LHCN-M2 (cell line): ENCODE measurements at regions not wholly inside any gene's neighbourhood (a gene's known extent, or its start where the extent isn't known, plus 50 kb on each side); places are given as distances from the start of the nearest gene placed in this dataset.

Experiments
- DNase-seq: peaks from one replicate; pipeline ENCODE4 v3.0.0-alpha.2; 2012; ENCODE audit warnings: low read depth

GRCh38 chr13:109521719-109522118 is 264.7 kb downstream of the IRS2 start:
- DNase-seq: no peak

DNA sequence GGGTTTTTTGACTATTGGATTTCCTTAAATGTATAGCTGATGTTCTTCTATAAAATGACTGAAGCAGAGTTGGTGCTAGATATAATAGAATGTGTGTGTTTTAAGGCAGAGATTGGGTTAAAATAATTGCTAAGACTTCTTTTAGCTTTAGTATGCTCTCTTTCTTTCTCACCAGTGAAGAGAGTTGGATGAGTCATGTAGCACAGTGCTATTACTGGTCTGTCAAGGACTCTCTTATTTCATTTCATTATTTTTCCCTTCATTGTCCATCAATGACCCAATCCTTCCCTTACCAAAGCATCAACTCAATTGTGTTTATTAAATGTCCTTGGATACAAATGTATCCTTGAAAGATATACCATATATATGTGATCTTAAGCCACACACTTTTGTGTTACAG is 268.9 kb downstream of the IRS2 start:
- peak; percentile 20 for DNase-seq

DNA sequence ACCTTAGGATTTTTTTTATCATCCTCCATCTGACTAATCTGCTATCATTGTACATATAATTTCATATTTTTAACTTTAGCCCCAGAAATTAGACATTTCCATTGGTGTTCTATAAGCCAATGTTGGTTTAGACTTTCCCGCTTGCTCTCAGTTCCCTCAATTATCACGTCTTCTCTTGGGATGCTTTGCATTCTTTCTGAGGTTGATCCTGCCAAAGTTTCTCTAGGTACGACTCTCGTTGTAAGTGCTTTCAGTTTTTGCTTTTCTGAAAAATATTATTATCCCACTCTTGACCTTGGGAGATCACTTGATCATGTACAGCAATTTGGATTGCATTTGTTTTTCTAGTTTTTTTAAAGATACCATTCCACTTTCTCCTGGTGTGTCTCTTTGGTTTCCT is 270.2 kb downstream of the IRS2 start:
- no peak for DNase-seq

GRCh38 chr13:109510013-109510412 is 276.4 kb downstream of the IRS2 start:
- no peak for DNase-seq

GRCh38 chr13:109509154-109509900 is 277.1 kb downstream of the IRS2 start:
- DNase-seq: peak; percentile 72

GRCh38 chr13:109500146-109500773 is 286.1 kb downstream of the IRS2 start:
- DNase-seq: peak; percentile 29

DNA sequence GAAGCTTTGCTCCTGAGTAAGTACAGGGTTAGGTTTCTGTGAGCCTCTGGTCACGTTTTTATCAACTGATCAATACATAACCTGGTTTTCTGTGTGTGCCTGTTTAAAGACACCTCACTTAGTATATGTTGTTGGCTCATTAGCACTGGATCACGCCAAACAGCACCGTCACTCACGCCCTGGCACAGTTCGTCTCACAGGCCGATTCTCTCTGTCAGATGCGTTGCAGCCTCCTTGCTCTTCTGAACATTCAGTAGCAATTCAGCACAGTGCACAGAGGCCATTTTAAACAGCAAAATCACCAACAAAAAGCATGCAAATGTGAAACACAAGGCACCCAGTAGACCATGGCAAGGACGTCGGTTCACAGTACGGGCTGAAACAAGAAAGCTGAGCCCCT is 288.5 kb downstream of the IRS2 start:
- no peak for DNase-seq

GRCh38 chr13:109496216-109496615 is 290.2 kb downstream of the IRS2 start:
- DNase-seq: no peak

GRCh38 chr13:109494925-109495369 is 291.4 kb downstream of the IRS2 start:
- DNase-seq: peak; percentile 45

- no peak for DNase-seq
These were observed 301.1 kb downstream of the IRS2 start for GRCh38 chr13:109485136-109485794.

- no peak for DNase-seq
These were observed 303.1 kb downstream of the IRS2 start for GRCh38 chr13:109483284-109483683.

GRCh38 chr13:109481040-109481439 is 305.3 kb downstream of the IRS2 start:
- no peak for DNase-seq

DNA sequence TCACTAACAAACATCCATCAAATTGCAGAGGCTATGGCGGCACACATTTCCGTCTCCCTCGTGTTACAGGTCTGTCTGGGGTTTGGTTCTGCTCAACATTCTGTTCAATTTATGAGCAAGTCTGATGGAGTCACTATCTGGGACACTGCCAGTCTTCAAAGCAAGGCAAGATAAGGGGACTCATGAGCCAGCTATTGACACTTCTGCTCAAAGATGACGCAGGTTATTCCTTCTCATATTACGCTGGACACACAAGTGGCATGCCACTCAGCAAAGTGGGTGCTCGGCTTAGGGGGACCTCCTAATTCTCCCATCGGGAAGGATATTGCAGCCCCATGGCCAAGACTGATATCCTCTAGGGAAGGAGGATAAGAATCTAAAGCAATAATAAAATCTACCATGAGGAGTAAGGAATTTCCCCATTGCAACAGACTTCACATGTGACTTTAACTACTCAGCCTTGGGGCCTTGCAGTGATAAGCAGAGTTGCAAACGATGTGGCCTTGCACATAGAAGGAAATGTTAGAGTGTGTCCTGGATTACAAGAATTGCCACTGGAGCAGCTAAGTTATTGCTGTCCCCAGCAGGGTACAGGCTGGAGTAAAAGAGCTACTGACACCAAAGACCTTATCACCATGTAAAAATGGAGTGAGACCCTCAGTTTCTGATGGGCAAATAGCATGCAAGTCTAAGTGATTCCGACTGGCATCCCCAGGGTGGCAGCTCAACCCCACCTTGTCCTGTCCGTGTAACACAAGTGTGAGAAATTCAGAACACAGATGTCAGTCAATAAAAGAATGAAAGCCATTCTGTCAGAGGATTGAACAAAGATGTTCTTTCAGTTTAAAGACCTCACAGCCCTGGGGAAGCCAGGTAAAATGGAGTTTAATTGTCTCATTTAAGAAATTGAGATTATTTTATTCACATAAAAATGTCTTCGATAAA is 306.1 kb downstream of the IRS2 start:
- peak; percentile 3 for DNase-seq

- DNase-seq: no peak
These were observed 306.8 kb downstream of the IRS2 start for GRCh38 chr13:109479534-109479933.

GRCh38 chr13:109476001-109476400 is 310.4 kb downstream of the IRS2 start:
- no peak for DNase-seq

DNA sequence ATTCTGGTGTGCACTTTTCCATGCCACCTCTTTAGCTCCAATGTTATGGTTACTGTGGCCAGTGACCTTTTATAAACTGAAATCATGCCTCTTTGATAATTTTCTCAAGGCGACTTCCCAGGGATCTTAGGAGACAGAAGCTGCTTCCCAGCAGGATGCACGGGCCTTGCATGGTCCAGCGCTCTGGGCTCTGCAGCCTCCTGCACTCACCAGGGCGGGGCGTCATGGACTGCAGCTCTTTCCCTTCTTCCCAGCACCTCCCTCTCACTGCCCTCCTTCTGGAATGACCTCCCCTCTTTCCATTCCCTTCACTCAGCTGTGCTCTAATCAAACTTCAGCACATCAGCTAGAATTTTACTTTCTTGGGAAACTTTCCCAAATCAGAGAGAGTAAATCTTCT is 318.3 kb downstream of the IRS2 start:
- DNase-seq: no peak

- peak; percentile 4 for DNase-seq
These were observed 321.2 kb downstream of the IRS2 start for GRCh38 chr13:109465148-109465547.

DNA sequence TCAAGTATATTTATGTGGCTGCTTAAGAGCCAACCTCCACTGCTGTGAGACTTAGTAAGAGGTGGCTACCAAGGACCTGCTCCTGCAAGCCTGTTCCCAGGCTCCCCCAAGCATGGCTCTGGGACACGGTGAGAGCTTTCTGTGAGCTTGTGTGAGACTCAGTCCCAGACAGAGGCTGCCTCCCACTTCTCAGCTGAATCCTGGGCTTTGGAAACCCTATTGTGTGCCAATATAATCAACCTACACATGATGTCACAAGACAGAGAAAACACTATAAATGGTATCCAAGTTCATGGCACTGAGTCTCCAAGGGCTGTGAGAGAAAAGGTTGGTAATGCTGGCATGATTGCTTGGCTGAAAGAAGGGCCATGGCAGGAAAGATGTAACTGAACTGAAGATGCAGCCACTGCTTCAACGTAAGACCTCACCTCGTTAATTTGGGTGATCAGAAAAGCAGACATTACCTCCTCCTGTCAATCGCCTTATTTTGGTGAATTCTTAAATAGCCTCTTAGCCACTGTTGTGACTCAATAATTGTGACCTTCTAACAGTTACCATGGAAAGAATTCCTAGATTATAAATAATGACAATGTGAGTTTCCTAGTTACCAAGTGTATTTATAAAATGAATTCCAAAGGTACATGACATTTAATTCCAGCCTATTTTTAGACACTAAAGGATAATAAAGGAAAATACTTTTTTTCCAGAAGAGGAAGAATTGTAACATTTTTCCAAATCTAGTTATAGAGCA is 332.0 kb downstream of the IRS2 start:
- peak; percentile 4 for DNase-seq

- no peak for DNase-seq
These were observed 334.7 kb downstream of the IRS2 start for GRCh38 chr13:109451726-109452125.

GRCh38 chr13:109448629-109449028 is 337.8 kb downstream of the IRS2 start:
- no peak for DNase-seq

DNA sequence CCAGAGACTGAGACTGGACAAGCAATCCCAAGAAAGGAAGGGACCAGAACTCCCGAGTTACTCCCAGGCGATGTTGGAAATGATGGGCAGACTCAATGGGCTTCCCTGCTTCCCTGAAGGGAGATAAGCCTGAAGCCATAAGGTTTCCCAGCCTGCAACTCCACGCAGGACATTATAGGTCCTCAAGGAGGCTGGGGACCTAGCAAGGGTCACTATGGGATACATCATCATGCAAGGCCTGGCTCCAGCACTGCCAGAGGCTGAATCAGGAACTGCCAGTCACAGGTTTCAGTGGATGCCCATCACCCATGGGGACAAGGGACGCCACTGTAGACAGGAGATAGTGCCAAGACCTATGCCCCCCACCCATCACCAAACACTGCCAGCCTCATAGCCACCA is 338.7 kb downstream of the IRS2 start:
- DNase-seq: no peak
